ENCODE measurements at regions not wholly inside any gene's neighbourhood (a gene's known extent, or its start where the extent isn't known, plus 50 kb on each side); places are given as distances from the start of the nearest gene placed in this dataset.

GRCh38 chr2:75920859-75921551 is 210.3 kb upstream of the GCFC2 start:
- TF ChIP-seq CTCF (IDR thresholded peaks at IDR 0.05) (no peak), CHD2 (IDR thresholded peaks at IDR 0.05; ENCODE audit: low read length, partially characterized antibody) (no peak), EP300 (IDR thresholded peaks at IDR 0.05; ENCODE audit: borderline replicate concordance in 1 of 2, low read depth in 1 of 2, low read length in 1 of 2) (no peak), TAF1 (IDR thresholded peaks at IDR 0.05; ENCODE audit: borderline replicate concordance, low read depth, low read length) (no peak), POLR2AphosphoS5 (IDR thresholded peaks at IDR 0.05; ENCODE audit: low read depth, low read length) (no peak), MXI1 (IDR thresholded peaks at IDR 0.05; ENCODE audit: low read depth, low read length) (no peak), RCOR1 (IDR thresholded peaks at IDR 0.05; ENCODE audit: low read length) (no peak), ELF1 (IDR thresholded peaks at IDR 0.05) (no peak), SMC3 (IDR thresholded peaks at IDR 0.05; ENCODE audit: low read depth, low read length) (no peak)
